ENCODE measurements at regions not wholly inside any gene's neighbourhood (a gene's known extent, or its start where the extent isn't known, plus 50 kb on each side); places are given as distances from the start of the nearest gene placed in this dataset.
"Not testable (repeated sequence)": the region's sequence is repeated elsewhere in the genome, so short reads cannot be mapped to it uniquely, and the experiment has no call there.

GRCh38 chr2:34545486-34546136 lies 946.5 kb upstream of the FAM98A start:
- Mint-ChIP-seq H3K27ac (no peak overlapping the region), H3K9me3 (peaks cover 14% of the 10 kb centered on the region), H3K27me3 (no peaks in the 10 kb centered on the region), H3K4me3 (no peak overlapping the region), H3K4me1 (no peaks in the 10 kb centered on the region), H3K36me3 (no peaks in the 10 kb centered on the region)
- CTCF ChIA-PET = no interaction called here
- DNase-seq = no peak

- no peak overlapping the region for H3K4me3 Mint-ChIP-seq
Measured at GRCh38 chr2:34534761-34535160, 935.7 kb upstream of the FAM98A start.

GRCh38 chr2:34534341-34534740 lies 935.2 kb upstream of the FAM98A start:
- DNase-seq = no peak
- no peak overlapping the region for H3K4me3 Mint-ChIP-seq
- no peaks in the 10 kb centered on the region for H3K27me3 Mint-ChIP-seq
- CTCF ChIA-PET = no interaction called here
- H3K27ac Mint-ChIP-seq = no peak overlapping the region
- no peaks in the 10 kb centered on the region for H3K4me1 Mint-ChIP-seq
- no peaks in the 10 kb centered on the region for H3K9me3 Mint-ChIP-seq
- H3K36me3 Mint-ChIP-seq = no peaks in the 10 kb centered on the region

More at GRCh38 chr2:34534761-34535160, 935.7 kb upstream of the FAM98A start:
- H3K27me3 Mint-ChIP-seq = no peaks in the 10 kb centered on the region
- no peaks in the 10 kb centered on the region for H3K36me3 Mint-ChIP-seq
- no peak overlapping the region for H3K27ac Mint-ChIP-seq
- no peaks in the 10 kb centered on the region for H3K9me3 Mint-ChIP-seq
- H3K4me1 Mint-ChIP-seq = no peaks in the 10 kb centered on the region
- CTCF ChIA-PET = no interaction called here
- DNase-seq = no peak

- H3K9me3 Mint-ChIP-seq = no peaks in the 10 kb centered on the region
- H3K36me3 Mint-ChIP-seq = no peaks in the 10 kb centered on the region
- CTCF ChIA-PET = no interaction called here
- H3K27me3 Mint-ChIP-seq = no peaks in the 10 kb centered on the region
- no peaks in the 10 kb centered on the region for H3K4me1 Mint-ChIP-seq
- no peak for DNase-seq
- no peak overlapping the region for H3K27ac Mint-ChIP-seq
- H3K4me3 Mint-ChIP-seq = no peak overlapping the region
Measured at GRCh38 chr2:34533585-34534183, 934.6 kb upstream of the FAM98A start.

GRCh38 chr2:34529965-34530364 lies 930.9 kb upstream of the FAM98A start:
- CTCF ChIA-PET = no interaction called here
- Mint-ChIP-seq H3K27ac (no peak overlapping the region), H3K9me3 (no peaks in the 10 kb centered on the region), H3K4me1 (no peaks in the 10 kb centered on the region), H3K4me3 (no peak overlapping the region), H3K36me3 (no peaks in the 10 kb centered on the region), H3K27me3 (no peaks in the 10 kb centered on the region)
- no peak for DNase-seq

GRCh38 chr2:34523958-34524514 lies 924.9 kb upstream of the FAM98A start:
- peaks cover 1% of the 10 kb centered on the region for H3K9me3 Mint-ChIP-seq
- H3K27me3 Mint-ChIP-seq = no peaks in the 10 kb centered on the region
- DNase-seq = no peak
- H3K4me3 Mint-ChIP-seq = no peak overlapping the region
- H3K27ac Mint-ChIP-seq = no peak overlapping the region
- no peaks in the 10 kb centered on the region for H3K36me3 Mint-ChIP-seq
- no peaks in the 10 kb centered on the region for H3K4me1 Mint-ChIP-seq
- CTCF ChIA-PET = no interaction called here

GRCh38 chr2:34519659-34520058 lies 920.6 kb upstream of the FAM98A start:
- no peak for DNase-seq
- Mint-ChIP-seq H3K9me3 (peaks cover 4% of the 10 kb centered on the region), H3K27ac (no peak overlapping the region), H3K4me1 (no peaks in the 10 kb centered on the region), H3K36me3 (no peaks in the 10 kb centered on the region), H3K27me3 (no peaks in the 10 kb centered on the region), H3K4me3 (no peak overlapping the region)
- CTCF ChIA-PET = no interaction called here

GRCh38 chr2:34498561-34498960 lies 899.5 kb upstream of the FAM98A start:
- no peaks in the 10 kb centered on the region for H3K9me3 Mint-ChIP-seq
- no peak overlapping the region for H3K4me3 Mint-ChIP-seq
- CTCF ChIA-PET = no interaction called here
- H3K36me3 Mint-ChIP-seq = no peaks in the 10 kb centered on the region
- no peaks in the 10 kb centered on the region for H3K27me3 Mint-ChIP-seq
- DNase-seq = no peak
- no peak overlapping the region for H3K27ac Mint-ChIP-seq
- no peaks in the 10 kb centered on the region for H3K4me1 Mint-ChIP-seq

GRCh38 chr2:34494192-34494591 lies 895.1 kb upstream of the FAM98A start:
- DNase-seq, H3K9me3 Mint-ChIP-seq, H3K4me1 Mint-ChIP-seq, H3K27ac Mint-ChIP-seq, H3K36me3 Mint-ChIP-seq, CTCF ChIA-PET, H3K4me3 Mint-ChIP-seq, H3K27me3 Mint-ChIP-seq: not testable (repeated sequence)

- no peaks in the 10 kb centered on the region for H3K36me3 Mint-ChIP-seq
- H3K27ac Mint-ChIP-seq = no peak overlapping the region
- H3K9me3 Mint-ChIP-seq = no peaks in the 10 kb centered on the region
- CTCF ChIA-PET = no interaction called here
- DNase-seq = no peak
- H3K4me3 Mint-ChIP-seq = no peak overlapping the region
- no peaks in the 10 kb centered on the region for H3K27me3 Mint-ChIP-seq
- H3K4me1 Mint-ChIP-seq = no peaks in the 10 kb centered on the region
Measured at GRCh38 chr2:34492561-34493455, 893.7 kb upstream of the FAM98A start.

- DNase-seq = no peak
- no peak overlapping the region for H3K27ac Mint-ChIP-seq
- no peaks in the 10 kb centered on the region for H3K9me3 Mint-ChIP-seq
- no peaks in the 10 kb centered on the region for H3K36me3 Mint-ChIP-seq
- CTCF ChIA-PET = no interaction called here
- no peaks in the 10 kb centered on the region for H3K4me1 Mint-ChIP-seq
- no peaks in the 10 kb centered on the region for H3K27me3 Mint-ChIP-seq
- no peak overlapping the region for H3K4me3 Mint-ChIP-seq
Measured at GRCh38 chr2:34486965-34487364, 887.9 kb upstream of the FAM98A start.

- no peak for DNase-seq
- Mint-ChIP-seq H3K27ac (no peak overlapping the region), H3K27me3 (no peaks in the 10 kb centered on the region), H3K9me3 (peaks cover 1% of the 10 kb centered on the region), H3K4me1 (no peaks in the 10 kb centered on the region), H3K36me3 (no peaks in the 10 kb centered on the region), H3K4me3 (no peak overlapping the region)
- CTCF ChIA-PET = no interaction called here
Measured at GRCh38 chr2:34481542-34481941, 882.4 kb upstream of the FAM98A start.

- Mint-ChIP-seq H3K36me3 (no peaks in the 10 kb centered on the region), H3K27ac (no peak overlapping the region), H3K4me1 (no peaks in the 10 kb centered on the region), H3K27me3 (no peaks in the 10 kb centered on the region), H3K4me3 (no peak overlapping the region), H3K9me3 (peaks cover 1% of the 10 kb centered on the region)
- CTCF ChIA-PET = no interaction called here
- no peak for DNase-seq
Measured at GRCh38 chr2:34480366-34480765, 881.3 kb upstream of the FAM98A start.

- Mint-ChIP-seq H3K27ac (no peak overlapping the region), H3K9me3 (peaks cover 3% of the 10 kb centered on the region), H3K36me3 (no peaks in the 10 kb centered on the region), H3K4me3 (no peak overlapping the region), H3K4me1 (no peaks in the 10 kb centered on the region), H3K27me3 (no peaks in the 10 kb centered on the region)
- CTCF ChIA-PET = no interaction called here
- no peak for DNase-seq
Measured at GRCh38 chr2:34475156-34475555, 876.1 kb upstream of the FAM98A start.

- Mint-ChIP-seq H3K36me3 (no peaks in the 10 kb centered on the region), H3K4me3 (no peak overlapping the region), H3K27me3 (no peaks in the 10 kb centered on the region), H3K9me3 (peaks cover 3% of the 10 kb centered on the region), H3K4me1 (no peaks in the 10 kb centered on the region), H3K27ac (no peak overlapping the region)
- no peak for DNase-seq
- CTCF ChIA-PET = no interaction called here
Measured at GRCh38 chr2:34474646-34475045, 875.5 kb upstream of the FAM98A start.

All from activated naive CD4-positive, alpha-beta T cell treated with anti-CD3 and anti-CD28 coated beads, Interleukin-2, amount 10 ng/mL, durations not matched to agents 7 days and 5 days (primary cell).